H9 (cell line): ENCODE measurements at regions not wholly inside any gene's neighbourhood (a gene's known extent, or its start where the extent isn't known, plus 50 kb on each side); places are given as distances from the start of the nearest gene placed in this dataset.

Experiments
- DNase-seq: peaks from one replicate; pipeline ENCODE4 v3.0.0-alpha.2; 2017
- H2AFZ ChIP-seq: one replicate; pipeline ENCODE4 v1.6.1; 2013; ENCODE audit warnings: mild to moderate bottlenecking, low read length, control low read depth, moderate library complexity
- H2AK5ac ChIP-seq: 2 replicates; pipeline ENCODE4 v1.6.1; 2013; ENCODE audit warnings: low read length, control low read depth, mixed read lengths; ENCODE audit not compliant: insufficient read length
- H2BK120ac ChIP-seq: one replicate; pipeline ENCODE4 v1.6.1; 2013; ENCODE audit warnings: low read depth, mild to moderate bottlenecking, low read length, control low read depth, inconsistent platforms; ENCODE audit not compliant: poor library complexity, severe bottlenecking
- H2BK12ac ChIP-seq: 2 replicates; pipeline ENCODE4 v1.6.1; 2013; ENCODE audit warnings: low read length, control low read depth, mixed read lengths, low read depth; ENCODE audit not compliant: insufficient read length
- H2BK15ac ChIP-seq: 2 replicates; pipeline ENCODE4 v1.6.1; 2013; ENCODE audit warnings: low read depth, low read length, control low read depth
- H2BK20ac ChIP-seq: one replicate; pipeline ENCODE4 v1.6.1; 2013; ENCODE audit warnings: low read depth, mild to moderate bottlenecking, low read length, control low read depth, inconsistent platforms; ENCODE audit not compliant: poor library complexity, severe bottlenecking
- H2BK5ac ChIP-seq: 2 replicates; pipeline ENCODE4 v1.6.1; 2013; ENCODE audit warnings: low read length, control low read depth, mixed read lengths; ENCODE audit not compliant: insufficient read length
- H3K14ac ChIP-seq: 2 replicates; pipeline ENCODE4 v1.6.1; 2013; ENCODE audit warnings: low read length, control low read depth; ENCODE audit not compliant: insufficient read depth
- H3K18ac ChIP-seq: 2 replicates; pipeline ENCODE4 v1.6.1; 2013; ENCODE audit warnings: low read depth, mild to moderate bottlenecking, mixed read lengths, low read length, control low read depth; ENCODE audit not compliant: insufficient read length
- H3K23ac ChIP-seq: 2 replicates; pipeline ENCODE4 v1.6.1; 2013; ENCODE audit warnings: low read length, control low read depth, mixed read lengths, low read depth; ENCODE audit not compliant: insufficient read length
- H3K23me2 ChIP-seq: 2 replicates; pipeline ENCODE4 v1.6.1; 2013; ENCODE audit warnings: low read depth, mild to moderate bottlenecking, mixed read lengths, low read length, control low read depth; ENCODE audit not compliant: insufficient read length, poor library complexity, severe bottlenecking
- H3K27ac ChIP-seq: 2 replicates; pipeline ENCODE4 v1.5.1; 2013; ENCODE audit warnings: low read length, control low read depth, mixed read lengths, low read depth; ENCODE audit not compliant: insufficient read length
- H3K27me3 ChIP-seq: 2 replicates; pipeline ENCODE4 v1.6.1; 2013; ENCODE audit warnings: low read length, control low read depth, inconsistent platforms; ENCODE audit not compliant: insufficient read depth
- H3K4ac ChIP-seq: 2 replicates; pipeline ENCODE4 v1.6.1; 2013; ENCODE audit warnings: low read depth, mild to moderate bottlenecking, control low read depth, inconsistent platforms, low read length, moderate library complexity
- H3K4me1 ChIP-seq: 2 replicates; pipeline ENCODE4 v1.6.1; 2013; ENCODE audit warnings: low read length, control low read depth, inconsistent platforms; ENCODE audit not compliant: insufficient read depth
- H3K4me2 ChIP-seq: 2 replicates; pipeline ENCODE4 v1.6.1; 2013; ENCODE audit warnings: low read length, control low read depth, mixed read lengths; ENCODE audit not compliant: insufficient read length, insufficient read depth
- H3K56ac ChIP-seq: 2 replicates; pipeline ENCODE4 v1.6.1; 2013; ENCODE audit warnings: low read depth, mild to moderate bottlenecking, mixed read lengths, low read length, control low read depth; ENCODE audit not compliant: insufficient read length
- H3K79me1 ChIP-seq: 2 replicates; pipeline ENCODE4 v1.6.1; 2013; ENCODE audit warnings: low read depth, mild to moderate bottlenecking, moderate library complexity, low read length, control low read depth, inconsistent platforms; ENCODE audit not compliant: insufficient read depth, poor library complexity, severe bottlenecking
- H3K79me2 ChIP-seq: 2 replicates; pipeline ENCODE4 v1.6.1; 2013; ENCODE audit warnings: low read length, control low read depth, inconsistent platforms; ENCODE audit not compliant: insufficient read depth
- H3K9ac ChIP-seq: 2 replicates; pipeline ENCODE4 v1.6.1; 2013; ENCODE audit warnings: low read length, control low read depth, mixed read lengths; ENCODE audit not compliant: insufficient read length; ENCODE audit errors: extremely low read depth
- H3K9me3 ChIP-seq: one replicate; pipeline ENCODE4 v1.6.1; 2013; ENCODE audit warnings: low read depth, low read length, inconsistent platforms; ENCODE audit not compliant: control insufficient read depth
- H3T11ph ChIP-seq: one replicate; pipeline ENCODE4 v1.6.1; 2013; ENCODE audit warnings: mild to moderate bottlenecking, low read length, control low read depth, inconsistent platforms
- H4K20me1 ChIP-seq: one replicate; pipeline ENCODE4 v1.6.1; 2013; ENCODE audit not compliant: control insufficient read depth, insufficient read length, insufficient read depth
- H4K5ac ChIP-seq: 2 replicates; pipeline ENCODE4 v1.6.1; 2013; ENCODE audit warnings: low read depth, mild to moderate bottlenecking, mixed read lengths, low read length, control low read depth; ENCODE audit not compliant: insufficient read length
- H4K8ac ChIP-seq: replicated peaks from 2 replicates; pipeline ENCODE4 v1.6.1; 2013; ENCODE audit warnings: low read length, control low read depth, mixed read lengths, low read depth; ENCODE audit not compliant: insufficient read length
- H4K91ac ChIP-seq: 2 replicates; pipeline ENCODE4 v1.6.1; 2013; ENCODE audit warnings: low read depth, mild to moderate bottlenecking, moderate library complexity, mixed read lengths, low read length, control low read depth; ENCODE audit not compliant: insufficient read length
- H3K27ac Mint-ChIP-seq, 3 experiments: 2 replicates in 2 of 3; 3 replicates in 1 of 3; pipeline ENCODE4 v1.8.0; 2020 to 2021; ENCODE audit warnings: mixed read lengths in 3 of 3, mild to moderate bottlenecking in 1 of 3, moderate library complexity in 1 of 3
- H3K27me3 Mint-ChIP-seq: 2 replicates; pipeline ENCODE4 v1.8.0; 2021; ENCODE audit warnings: low read depth, mild to moderate bottlenecking, moderate library complexity, mixed read lengths
- H3K36me3 Mint-ChIP-seq, 3 experiments: 2 replicates in 2 of 3; 3 replicates in 1 of 3; pipeline ENCODE4 v1.8.0; 2020 to 2021; ENCODE audit warnings: low read depth in 3 of 3, mixed read lengths in 3 of 3; ENCODE audit not compliant: insufficient read depth in 1 of 3
- H3K4me1 Mint-ChIP-seq, 2 experiments: 2 replicates each; pipeline ENCODE4 v1.8.0; 2020; ENCODE audit warnings: mixed read lengths in 2 of 2
- H3K4me3 Mint-ChIP-seq, 2 experiments: 2 replicates in 1 of 2; 3 replicates in 1 of 2; pipeline ENCODE4 v1.8.0; 2020 to 2021; ENCODE audit warnings: mild to moderate bottlenecking in 2 of 2, mixed read lengths in 2 of 2, moderate library complexity in 1 of 2
- H3K9me3 Mint-ChIP-seq, 2 experiments: 2 replicates in 1 of 2; 3 replicates in 1 of 2; pipeline ENCODE4 v1.8.0; 2020; ENCODE audit warnings: mild to moderate bottlenecking in 2 of 2, mixed read lengths in 2 of 2, moderate library complexity in 1 of 2
- WGBS: extraction: QIAGEN DNeasy Blood & Tissue Kit; methylation state at CpG from one replicate; pipeline ENCODE4 v1.1.7; 2013; ENCODE audit warnings: missing lambda C conversion rate, low lambda C conversion rate, mixed read lengths; ENCODE audit not compliant: insufficient read length; ENCODE audit errors: extremely low coverage; 5-methylcytosine and 5-hydroxymethylcytosine counted together
- TF ChIP-seq, protein P1 (sequence below): fragments of 200-600 bp; sonication (generic); conservative IDR thresholded peaks from 3 replicates; pipeline ENCODE4 v1.8.0; 2021; ENCODE audit warnings: antibody characterized with exemption, mild to moderate bottlenecking

DNA sequence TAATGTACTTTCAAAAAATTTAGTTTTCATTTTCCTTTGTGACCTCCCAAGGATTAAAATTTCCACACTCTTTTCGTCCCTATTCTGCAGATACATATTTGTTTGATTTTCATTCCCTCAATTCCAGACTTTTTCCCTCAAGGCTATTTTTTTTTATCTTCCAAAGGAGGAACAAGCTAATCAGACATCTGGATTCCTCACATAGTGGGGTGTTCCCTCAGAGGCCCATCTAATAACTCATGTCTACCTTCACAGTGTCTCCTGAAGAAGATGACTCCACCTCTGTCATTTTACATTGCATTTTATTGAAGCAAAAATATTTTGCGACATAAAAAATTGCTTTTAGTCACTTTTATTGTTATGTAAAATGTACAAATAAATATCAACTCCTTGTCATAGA is 122.2 kb downstream of the RFPL4B start:
- H3K4me1 ChIP-seq = no peaks in the 10 kb centered on the region
- no peaks in the 10 kb centered on the region for H3K23me2 ChIP-seq
- H2BK20ac ChIP-seq = no peak overlapping the region
- no peak overlapping the region for H3K9ac ChIP-seq
- no peaks in the 10 kb centered on the region for H3K9me3 ChIP-seq
- TF ChIP-seq, protein P1, sequence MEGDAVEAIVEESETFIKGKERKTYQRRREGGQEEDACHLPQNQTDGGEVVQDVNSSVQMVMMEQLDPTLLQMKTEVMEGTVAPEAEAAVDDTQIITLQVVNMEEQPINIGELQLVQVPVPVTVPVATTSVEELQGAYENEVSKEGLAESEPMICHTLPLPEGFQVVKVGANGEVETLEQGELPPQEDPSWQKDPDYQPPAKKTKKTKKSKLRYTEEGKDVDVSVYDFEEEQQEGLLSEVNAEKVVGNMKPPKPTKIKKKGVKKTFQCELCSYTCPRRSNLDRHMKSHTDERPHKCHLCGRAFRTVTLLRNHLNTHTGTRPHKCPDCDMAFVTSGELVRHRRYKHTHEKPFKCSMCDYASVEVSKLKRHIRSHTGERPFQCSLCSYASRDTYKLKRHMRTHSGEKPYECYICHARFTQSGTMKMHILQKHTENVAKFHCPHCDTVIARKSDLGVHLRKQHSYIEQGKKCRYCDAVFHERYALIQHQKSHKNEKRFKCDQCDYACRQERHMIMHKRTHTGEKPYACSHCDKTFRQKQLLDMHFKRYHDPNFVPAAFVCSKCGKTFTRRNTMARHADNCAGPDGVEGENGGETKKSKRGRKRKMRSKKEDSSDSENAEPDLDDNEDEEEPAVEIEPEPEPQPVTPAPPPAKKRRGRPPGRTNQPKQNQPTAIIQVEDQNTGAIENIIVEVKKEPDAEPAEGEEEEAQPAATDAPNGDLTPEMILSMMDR = no peak
- H3K27me3 ChIP-seq = no peaks in the 10 kb centered on the region
- H3K56ac ChIP-seq = no peak overlapping the region
- no peak overlapping the region for H3K4me2 ChIP-seq
- no peak overlapping the region for H4K8ac ChIP-seq
- H2BK15ac ChIP-seq = no peak overlapping the region
- no peak overlapping the region for H2BK5ac ChIP-seq
- no peak overlapping the region for H3K27ac ChIP-seq
- no peak overlapping the region for H2BK12ac ChIP-seq
- H4K91ac ChIP-seq = no peak overlapping the region
- Mint-ChIP-seq H3K4me3 (no peak overlapping the region), H3K4me1 (0 out of 4 replicates have a peak, but pooled peaks cover 0 to 2% of the 10 kb centered on the region in 2 experiments), H3K9me3 (no peaks in the 10 kb centered on the region), H3K36me3 (no peaks in the 10 kb centered on the region), H3K27ac (no peak overlapping the region), H3K27me3 (no peaks in the 10 kb centered on the region)
- H2AK5ac ChIP-seq = no peak overlapping the region
- H2BK120ac ChIP-seq = no peak overlapping the region
- no peaks in the 10 kb centered on the region for H3K79me1 ChIP-seq
- WGBS = no CpG with 5 or more reads among the region's 2 CpGs
- no peak overlapping the region for H2AFZ ChIP-seq
- DNase-seq = no peak
- H3K4ac ChIP-seq = no peak overlapping the region
- no peak overlapping the region for H3K14ac ChIP-seq
- no peaks in the 10 kb centered on the region for H4K20me1 ChIP-seq
- no peak overlapping the region for H3K18ac ChIP-seq
- no peak overlapping the region for H4K5ac ChIP-seq
- H3K23ac ChIP-seq = no peak overlapping the region
- H3T11ph ChIP-seq = no peak overlapping the region
- H3K79me2 ChIP-seq = no peaks in the 10 kb centered on the region
